ENCODE measurements at regions not wholly inside any gene's neighbourhood (a gene's known extent, or its start where the extent isn't known, plus 50 kb on each side); places are given as distances from the start of the nearest gene placed in this dataset.

GRCh38 chr6:106750142-106750918 lies 121.0 kb downstream of the QRSL1 start:
- Histone ChIP-seq H3K36me3 (no peaks in the 10 kb centered on the region), H3K9me3 (no peaks in the 10 kb centered on the region), H3K27me3 (no peaks in the 10 kb centered on the region), H3K27ac (peak overlapping the region in 3 of 5 donors; percentile 1 to 50 (median 48)), H3K4me3 (no peak overlapping the region), H3K4me1 (peaks cover 4 to 15% (median 8%) of the 10 kb centered on the region in 4 donors)
- intact Hi-C loops (cut with DNase I; ENCODE audit: low total_unique reads): no loop called here
- WGBS, 5 donors: 29 to 47% (median 38%) methylated on average over 9 of the region's 9 CpGs
- DNase-seq: peak in 1 of 2 donors; percentile 46
- TF ChIP-seq POLR2AphosphoS5 (IDR thresholded peaks at IDR 0.05) (no peak), CTCF (IDR thresholded peaks at IDR 0.05) (no peak)

GRCh38 chr6:106749609-106750008 lies 120.2 kb downstream of the QRSL1 start:
- Histone ChIP-seq H3K27ac (peak overlapping the region in 2 of 5 donors; percentile 10 to 50), H3K9me3 (no peaks in the 10 kb centered on the region), H3K4me1 (peaks cover 4 to 15% (median 8%) of the 10 kb centered on the region in 4 donors), H3K4me3 (no peak overlapping the region), H3K36me3 (no peaks in the 10 kb centered on the region), H3K27me3 (no peaks in the 10 kb centered on the region)
- DNase-seq: no peak
- intact Hi-C loops (cut with DNase I; ENCODE audit: low total_unique reads): no loop called here
- TF ChIP-seq POLR2A (IDR thresholded peaks at IDR 0.05) (no peak), EP300 (IDR thresholded peaks at IDR 0.05) (no peak)
- 68 to 76% (median 75%) methylated on average over 3 to 4 of the region's 4 CpGs for WGBS, 5 donors

GRCh38 chr6:106748547-106749207 lies 119.3 kb downstream of the QRSL1 start:
- Histone ChIP-seq H3K9me3 (no peaks in the 10 kb centered on the region), H3K36me3 (no peaks in the 10 kb centered on the region), H3K4me1 (peaks cover 4 to 15% (median 8%) of the 10 kb centered on the region in 4 donors), H3K4me3 (no peak overlapping the region), H3K27me3 (no peaks in the 10 kb centered on the region), H3K27ac (no peak overlapping the region)
- intact Hi-C loops (cut with DNase I; ENCODE audit: low total_unique reads): no loop called here
- TF ChIP-seq POLR2A (IDR thresholded peaks at IDR 0.05) (no peak), POLR2AphosphoS5 (IDR thresholded peaks at IDR 0.05) (no peak), CTCF (IDR thresholded peaks at IDR 0.05) (no peak), EP300 (IDR thresholded peaks at IDR 0.05) (no peak)
- DNase-seq: no peak
- WGBS, 5 donors: 80 to 87% (median 81%) methylated on average over 3 of the region's 3 CpGs

- peaks cover 4 to 15% (median 8%) of the 10 kb centered on the region in 4 donors for H3K4me1 ChIP-seq
- no peak for TF ChIP-seq POLR2AphosphoS5 (IDR thresholded peaks at IDR 0.05)
- no peak for TF ChIP-seq EP300 (IDR thresholded peaks at IDR 0.05)
- TF ChIP-seq POLR2A (IDR thresholded peaks at IDR 0.05): no peak
- no peak for TF ChIP-seq CTCF (IDR thresholded peaks at IDR 0.05)
- no peak overlapping the region for H3K27ac ChIP-seq
- intact Hi-C loops (cut with DNase I; ENCODE audit: low total_unique reads): no loop called here
- no peaks in the 10 kb centered on the region for H3K36me3 ChIP-seq
- no peaks in the 10 kb centered on the region for H3K27me3 ChIP-seq
- WGBS, 5 donors: 81 to 94% (median 92%) methylated on average over 1 of the region's 1 CpG
- DNase-seq: no peak
- H3K4me3 ChIP-seq: no peak overlapping the region
- H3K9me3 ChIP-seq: peaks cover 0 to 7% (median 0%) of the 10 kb centered on the region in 4 donors
Observed at GRCh38 chr6:106747139-106747538, 117.8 kb downstream of the QRSL1 start.

All from stomach (tissue), 8 donors.